HG02642 (cell line): ENCODE measurements at regions not wholly inside any gene's neighbourhood (a gene's known extent, or its start where the extent isn't known, plus 50 kb on each side); places are given as distances from the start of the nearest gene placed in this dataset.
"Not testable (repeated sequence)": the region's sequence is repeated elsewhere in the genome, so short reads cannot be mapped to it uniquely, and the experiment has no call there.

ENCODE experiments used
- ATAC-seq: cut with Tn5 transposase; IDR thresholded peaks from one replicate; pipeline ENCODE4 v1.9.1; 2021; ENCODE audit warnings: mild to moderate bottlenecking; ENCODE audit not compliant: unreplicated experiment, poor library complexity

- no peak for ATAC-seq
These were observed 205.5 kb upstream of the FSHR start for GRCh38 chr2:49359721-49360406.

- ATAC-seq, result no peak
These were observed 201.3 kb upstream of the FSHR start for GRCh38 chr2:49355611-49356010.

- no peak for ATAC-seq
These were observed 197.2 kb upstream of the FSHR start for GRCh38 chr2:49351560-49351959.

DNA sequence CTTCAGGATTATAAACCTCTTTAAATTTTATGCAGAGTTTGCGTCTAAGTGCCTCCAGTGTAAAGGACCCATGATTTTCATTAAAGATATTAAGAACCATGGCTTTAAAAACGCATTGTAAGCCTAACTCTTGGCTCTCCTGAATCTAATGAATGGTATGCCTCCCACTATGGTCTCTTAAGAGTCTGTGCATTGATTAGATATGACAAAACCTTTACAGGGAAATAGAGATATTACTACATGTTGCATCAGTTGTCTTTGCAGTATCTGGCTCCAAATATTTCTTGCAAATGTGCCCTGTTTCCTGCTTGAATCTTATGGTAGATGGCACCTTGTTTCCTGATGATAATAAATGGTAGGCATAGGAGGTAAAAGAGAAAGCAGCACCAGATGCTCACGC is 189.3 kb upstream of the FSHR start:
- no peak for ATAC-seq

DNA sequence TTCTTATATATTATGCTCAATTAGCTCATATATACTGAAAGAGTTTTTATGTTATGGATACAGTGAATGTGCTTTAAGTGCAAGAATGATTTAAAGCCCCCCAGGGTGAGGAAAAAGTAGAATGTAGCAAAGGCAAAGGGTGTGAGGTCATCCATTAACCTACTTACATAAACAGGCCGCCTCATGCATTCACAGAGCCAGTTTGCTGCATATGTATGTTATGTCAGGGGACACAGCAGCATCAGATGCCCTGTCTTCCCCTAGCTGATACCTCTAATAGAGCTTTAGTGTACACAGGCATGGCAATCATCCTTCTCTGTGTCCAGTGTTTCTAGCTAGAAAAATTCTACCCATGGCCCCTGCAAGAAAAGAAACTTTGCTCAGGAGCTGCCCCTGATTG is 187.8 kb upstream of the FSHR start:
- no peak for ATAC-seq

DNA sequence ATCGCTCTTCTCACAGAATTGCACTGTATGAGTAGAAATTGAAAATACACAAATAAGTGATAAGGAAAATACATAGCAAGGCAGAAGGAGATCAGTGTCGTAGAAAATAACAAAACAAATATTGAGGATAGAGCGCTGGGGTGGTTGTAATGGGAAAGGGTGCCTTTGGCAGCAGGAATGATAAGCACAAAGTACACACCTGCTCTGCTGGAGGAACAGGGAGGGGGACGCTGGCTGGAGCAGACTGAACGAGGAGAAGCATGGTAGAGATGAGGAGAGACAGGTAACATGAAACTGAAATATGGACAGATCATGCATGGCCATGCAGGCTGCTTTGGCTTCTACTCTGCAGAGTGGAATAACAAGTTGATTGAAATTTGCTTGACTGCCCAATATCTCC is 181.2 kb upstream of the FSHR start:
- no peak for ATAC-seq

DNA sequence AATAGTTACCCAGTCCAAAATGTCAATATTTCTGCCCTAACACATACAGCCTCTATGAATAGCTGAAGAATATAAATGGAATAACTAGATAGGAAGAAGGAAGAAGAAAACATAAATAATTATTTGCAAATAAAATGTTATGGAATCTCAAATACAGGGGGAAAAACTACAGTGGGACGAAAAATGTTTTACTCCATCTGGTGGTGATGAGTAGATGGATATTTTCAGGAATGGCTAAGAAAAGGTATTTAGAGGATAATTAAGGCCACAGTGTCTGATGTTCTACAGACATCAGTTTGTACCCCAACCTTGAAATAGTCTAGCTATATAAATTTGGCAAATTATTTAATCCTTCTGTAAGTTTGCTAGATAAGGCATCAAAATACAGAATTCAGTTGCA is 178.1 kb upstream of the FSHR start:
- ATAC-seq, result no peak

GRCh38 chr2:49318531-49318930 is 164.2 kb upstream of the FSHR start:
- ATAC-seq, result no peak

DNA sequence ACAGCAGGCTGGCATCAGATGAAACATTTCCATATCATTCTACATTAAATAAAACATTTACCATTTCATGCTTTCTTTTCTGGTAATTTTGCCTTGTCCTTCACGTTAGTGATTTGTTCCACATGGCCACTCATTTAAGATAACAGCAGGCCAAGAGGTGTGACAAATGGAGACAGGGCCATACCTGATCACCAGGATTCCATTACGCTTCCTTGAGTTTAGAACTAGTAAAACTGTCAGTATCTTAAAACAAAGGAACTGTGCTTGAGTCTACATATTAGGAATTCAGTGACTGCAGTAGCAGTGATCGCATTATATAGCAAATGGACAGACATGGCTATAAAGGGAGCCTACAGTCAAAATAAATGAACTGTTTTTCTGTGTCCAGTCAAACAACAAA is 155.1 kb upstream of the FSHR start:
- ATAC-seq, result no peak

- ATAC-seq, result no peak
These were observed 152.6 kb upstream of the FSHR start for GRCh38 chr2:49306925-49307324.

DNA sequence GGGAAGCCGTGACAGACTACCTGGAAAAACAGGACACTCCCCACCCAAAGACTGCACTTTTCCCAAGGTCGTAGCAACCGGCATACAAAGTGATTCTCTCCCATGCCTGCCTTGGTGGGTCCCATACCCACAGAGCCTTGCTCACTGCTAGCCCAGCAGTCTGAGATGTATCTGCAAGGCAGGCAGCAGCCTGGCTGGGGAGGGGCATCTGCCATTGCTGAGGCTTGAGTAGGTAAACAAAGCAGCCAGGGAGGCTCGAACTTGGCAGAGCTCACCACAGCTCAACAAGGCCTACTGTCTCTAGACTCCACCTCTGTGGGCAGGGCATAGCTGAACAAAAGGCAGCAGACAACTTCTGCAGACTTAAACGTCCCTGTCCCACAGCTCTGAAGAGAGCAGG is 144.4 kb upstream of the FSHR start:
- not testable (repeated sequence) for ATAC-seq

DNA sequence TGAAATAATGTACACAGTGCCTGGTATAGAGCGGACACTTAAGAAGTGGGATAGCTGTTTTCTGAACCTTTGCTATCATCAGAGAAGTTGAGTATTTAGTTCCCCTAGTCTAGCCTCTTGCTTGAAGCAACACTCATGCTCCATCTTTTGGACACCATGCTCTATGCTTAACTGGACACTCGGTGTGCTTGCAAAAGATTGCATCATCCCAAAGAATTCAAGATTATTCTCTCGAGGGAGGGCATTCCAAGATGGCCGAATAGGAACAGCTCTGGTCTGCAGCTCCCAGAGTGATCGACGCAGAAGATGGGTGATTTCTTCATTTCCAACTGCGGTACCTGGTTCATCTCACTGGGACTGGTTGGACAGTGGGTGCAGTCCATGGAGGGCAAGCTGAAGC is 143.9 kb upstream of the FSHR start:
- ATAC-seq, result no peak

DNA sequence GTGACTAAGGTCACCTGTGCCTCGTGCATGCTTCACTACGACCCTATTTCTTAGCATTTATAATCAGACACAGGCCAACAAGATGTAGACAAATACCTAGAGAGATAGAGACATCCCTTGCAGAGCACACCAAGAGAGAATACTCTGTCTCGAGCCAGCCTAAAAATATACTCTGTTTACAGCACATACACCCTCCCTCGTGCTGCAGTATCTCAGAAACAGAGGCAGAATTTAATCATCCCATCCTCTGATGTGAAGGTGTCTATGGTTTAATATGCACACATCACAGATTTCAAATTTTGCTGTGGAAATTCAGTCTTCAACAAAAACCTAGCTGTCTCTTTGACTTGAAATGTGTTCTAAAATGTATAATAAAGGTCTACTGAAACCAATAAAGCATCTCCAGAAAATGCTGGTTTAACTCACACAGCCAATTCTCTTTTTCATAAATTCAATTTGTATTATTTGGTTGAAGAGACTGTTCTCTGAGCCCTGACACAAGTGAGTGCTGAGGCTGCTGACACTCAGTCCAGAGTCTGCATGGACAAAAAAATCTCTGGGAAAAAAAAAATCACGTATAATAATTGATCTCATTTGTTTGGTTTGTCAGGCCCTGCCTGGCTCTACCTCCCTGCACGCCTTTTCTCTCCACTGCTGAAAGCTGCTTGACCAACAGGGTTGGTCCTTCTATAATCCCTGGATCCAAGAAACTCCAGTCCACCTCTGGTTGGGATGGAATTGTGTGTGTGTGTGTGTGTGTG is 142.0 kb upstream of the FSHR start:
- ATAC-seq, result no peak

DNA sequence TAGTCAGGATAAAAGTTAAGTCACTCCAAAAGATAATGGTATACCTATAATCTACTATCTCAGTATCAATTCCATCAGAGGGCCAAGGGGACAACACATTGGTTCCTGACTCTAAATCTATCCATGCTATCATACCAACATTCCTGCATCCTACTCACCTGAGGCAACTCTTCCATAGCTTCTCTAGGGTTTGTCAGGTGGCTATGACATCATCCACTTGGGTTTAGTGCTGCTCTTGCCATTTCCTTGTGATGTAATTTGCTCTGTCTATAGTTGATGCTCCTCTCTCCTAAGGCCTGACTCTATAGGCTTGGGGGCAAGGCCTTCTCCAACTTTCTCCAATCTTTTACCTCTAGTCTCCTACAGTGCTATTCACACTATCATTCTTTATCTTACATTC is 139.9 kb upstream of the FSHR start:
- no peak for ATAC-seq

- no peak for ATAC-seq
These were observed 137.3 kb upstream of the FSHR start for GRCh38 chr2:49291619-49292018.

- ATAC-seq, result no peak
These were observed 135.4 kb upstream of the FSHR start for GRCh38 chr2:49289711-49290110.

DNA sequence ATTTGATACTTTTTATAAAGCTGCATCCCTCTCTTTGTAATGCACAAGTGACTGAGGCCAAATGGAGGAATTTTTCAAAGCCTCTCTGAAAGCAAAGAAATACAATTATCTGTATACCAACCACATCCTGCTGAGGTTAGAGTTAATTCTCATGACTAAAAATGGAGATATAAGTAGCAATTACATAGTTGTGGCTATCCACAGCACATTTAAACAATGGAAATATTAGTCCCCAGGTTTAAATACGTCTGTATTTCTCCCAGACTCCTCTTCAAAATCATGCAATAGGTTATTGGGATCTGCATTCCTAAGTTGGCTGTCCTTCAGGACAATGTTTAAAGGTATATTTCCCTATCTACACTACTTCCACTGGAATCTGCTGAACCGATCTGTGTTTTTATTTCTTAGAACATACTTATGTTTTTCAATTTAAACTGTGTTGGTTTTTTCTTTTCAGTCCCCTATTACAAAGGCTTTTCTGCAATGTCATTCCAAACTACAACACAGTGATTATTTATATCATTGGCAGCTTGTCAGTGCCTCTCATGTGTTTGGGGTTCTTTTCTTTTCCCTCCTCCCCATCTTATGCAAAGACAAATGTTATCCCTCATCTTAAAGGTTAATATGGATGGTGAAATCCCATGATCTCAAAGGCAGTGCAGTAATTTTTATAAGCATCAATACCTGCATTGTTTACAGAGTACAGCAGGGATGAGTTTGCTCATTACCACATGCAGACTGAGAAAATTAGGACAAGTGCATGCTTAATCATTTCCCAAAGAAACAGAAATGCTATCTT is 134.8 kb upstream of the FSHR start:
- no peak for ATAC-seq

DNA sequence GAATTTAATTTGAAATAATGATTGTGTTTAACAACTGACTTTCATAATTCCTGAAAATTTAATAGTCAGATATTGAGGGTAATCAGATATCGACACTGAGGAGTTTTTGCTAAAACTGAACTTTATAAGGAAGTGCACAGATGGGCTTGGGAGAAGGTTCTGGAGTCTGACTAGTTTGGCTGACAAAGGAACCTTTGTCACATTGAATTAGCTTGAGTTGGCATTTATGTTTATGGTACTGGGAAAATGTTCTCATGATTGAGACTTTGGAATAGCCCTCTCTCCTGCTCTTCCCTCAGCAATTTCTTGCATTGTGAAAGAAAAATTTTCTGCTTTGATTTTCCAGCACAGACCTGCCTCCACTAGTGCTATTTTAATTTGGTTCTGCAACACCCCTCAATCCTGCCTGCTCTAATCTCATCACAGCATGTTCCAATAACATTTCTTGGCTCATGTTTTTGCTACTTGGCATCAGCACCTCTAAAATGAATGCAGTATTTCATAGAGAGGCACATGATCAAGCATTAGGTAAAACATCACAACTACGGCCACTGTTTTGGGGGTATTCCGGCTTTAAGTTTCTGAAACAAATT is 133.9 kb upstream of the FSHR start:
- no peak for ATAC-seq

- no peak for ATAC-seq
These were observed 132.4 kb upstream of the FSHR start for GRCh38 chr2:49286726-49287125.

GRCh38 chr2:49286045-49286444 is 131.7 kb upstream of the FSHR start:
- no peak for ATAC-seq

DNA sequence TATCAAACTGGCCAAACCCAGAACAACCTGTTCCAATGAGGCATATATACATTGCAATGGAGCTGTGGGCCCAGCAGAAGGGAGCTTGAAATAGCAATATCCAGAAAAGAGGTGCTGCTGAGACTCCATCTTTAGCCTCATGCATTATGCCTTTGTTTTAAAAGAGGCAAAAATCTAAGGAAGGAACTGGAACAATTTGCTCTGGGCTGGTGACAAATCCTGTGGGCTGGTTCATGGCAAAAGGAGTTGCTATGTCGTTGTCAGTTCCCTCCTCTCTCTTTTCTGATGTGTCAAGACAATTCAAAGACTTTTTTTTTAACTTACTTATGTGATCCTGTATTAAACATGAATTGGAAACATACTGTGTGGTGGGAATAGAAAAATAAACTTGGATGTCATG is 124.2 kb upstream of the FSHR start:
- ATAC-seq, result no peak
